ENCODE measurements at regions not wholly inside any gene's neighbourhood (a gene's known extent, or its start where the extent isn't known, plus 50 kb on each side); places are given as distances from the start of the nearest gene placed in this dataset.

- TF ChIP-seq CTCF (IDR thresholded peaks at IDR 0.05) (no peak), POLR2A (IDR thresholded peaks at IDR 0.05) (no peak), POLR2AphosphoS5 (IDR thresholded peaks at IDR 0.05) (no peak), EP300 (IDR thresholded peaks at IDR 0.05) (no peak)
Observed at GRCh38 chr5:117357886-117358285, 783.3 kb upstream of the SEMA6A start.
